AG08396 (cell line): ENCODE measurements at regions not wholly inside any gene's neighbourhood (a gene's known extent, or its start where the extent isn't known, plus 50 kb on each side); places are given as distances from the start of the nearest gene placed in this dataset.

Experiments used
- DNase-seq: peaks from one replicate; pipeline ENCODE4 v3.0.0; 2012; ENCODE audit warnings: low spot score, mixed read lengths

DNA sequence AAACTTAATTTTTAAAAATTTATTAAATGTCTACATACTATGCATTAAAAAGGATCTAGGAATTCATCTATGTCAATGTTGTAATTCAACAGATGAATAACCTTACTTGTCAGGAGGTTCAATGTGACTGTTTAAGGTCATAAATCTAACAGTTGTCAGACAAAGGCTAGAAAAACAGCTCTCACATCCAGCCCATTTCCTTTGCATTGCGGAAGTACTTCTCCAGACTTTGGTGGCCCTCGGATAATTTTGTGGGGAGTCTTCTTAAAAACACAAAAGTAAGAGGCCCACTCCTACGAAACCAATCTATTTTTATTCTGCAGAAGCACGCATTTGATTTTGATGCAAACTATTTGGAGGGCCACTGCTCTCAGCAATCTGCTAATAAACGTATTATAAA lies 122.6 kb upstream of the CHRM3 start:
- no peak for DNase-seq

DNA sequence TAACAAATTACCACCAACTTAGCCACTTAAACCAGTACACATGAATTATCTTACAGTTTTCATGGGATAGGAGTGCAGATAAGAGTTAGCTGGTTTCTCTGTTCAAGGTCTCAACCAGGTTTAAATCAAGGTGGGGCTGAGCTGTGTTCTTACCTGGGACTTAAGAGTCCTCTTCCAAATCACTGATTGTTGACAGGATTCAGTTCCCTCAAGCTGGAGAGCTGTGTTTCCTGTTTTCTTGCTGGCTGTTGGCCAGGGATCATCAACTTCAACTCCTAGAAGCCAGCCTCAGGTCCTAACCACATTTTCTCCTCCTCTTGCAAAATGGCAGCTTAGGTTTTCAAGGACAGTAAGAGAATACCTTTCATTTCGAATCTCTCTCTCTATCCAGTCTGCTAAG lies 123.8 kb upstream of the CHRM3 start:
- DNase-seq, result no peak

DNA sequence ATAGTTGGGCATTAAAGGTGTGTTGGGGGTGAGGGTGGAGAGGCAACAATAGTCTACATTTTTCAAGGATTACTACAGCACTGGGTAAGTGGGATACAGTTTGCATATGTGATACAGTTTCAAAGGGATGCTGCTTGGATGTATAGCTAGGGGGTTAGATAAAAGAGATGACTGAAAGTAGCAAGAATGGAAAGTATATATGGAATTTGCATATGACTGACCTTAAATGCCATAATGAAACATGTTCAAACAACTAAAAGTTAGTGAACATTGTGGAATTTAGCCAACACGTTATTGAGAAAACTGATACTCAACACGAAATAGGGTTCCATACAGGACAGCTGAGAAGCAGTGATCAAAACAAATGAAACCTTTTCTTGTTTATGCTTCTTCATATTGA lies 124.8 kb upstream of the CHRM3 start:
- no peak for DNase-seq

DNA sequence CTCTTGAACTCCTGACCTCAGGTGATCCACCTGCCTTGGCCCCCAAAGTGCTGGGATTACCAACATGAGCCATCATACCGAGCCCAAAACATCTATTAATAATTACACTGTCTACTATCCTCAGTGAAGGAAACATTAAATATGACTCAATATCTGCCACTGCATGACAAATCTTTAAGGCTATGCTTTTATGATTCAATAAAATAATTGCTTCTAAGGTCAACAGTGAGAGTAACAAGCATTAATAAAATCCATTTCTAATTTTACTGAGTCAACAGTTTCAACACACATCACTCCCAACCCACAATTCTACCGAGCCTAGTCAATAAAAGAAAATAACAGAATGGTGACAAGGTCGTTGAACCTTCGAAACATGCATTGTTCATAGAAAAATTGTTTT lies 125.5 kb upstream of the CHRM3 start:
- no peak for DNase-seq

DNA sequence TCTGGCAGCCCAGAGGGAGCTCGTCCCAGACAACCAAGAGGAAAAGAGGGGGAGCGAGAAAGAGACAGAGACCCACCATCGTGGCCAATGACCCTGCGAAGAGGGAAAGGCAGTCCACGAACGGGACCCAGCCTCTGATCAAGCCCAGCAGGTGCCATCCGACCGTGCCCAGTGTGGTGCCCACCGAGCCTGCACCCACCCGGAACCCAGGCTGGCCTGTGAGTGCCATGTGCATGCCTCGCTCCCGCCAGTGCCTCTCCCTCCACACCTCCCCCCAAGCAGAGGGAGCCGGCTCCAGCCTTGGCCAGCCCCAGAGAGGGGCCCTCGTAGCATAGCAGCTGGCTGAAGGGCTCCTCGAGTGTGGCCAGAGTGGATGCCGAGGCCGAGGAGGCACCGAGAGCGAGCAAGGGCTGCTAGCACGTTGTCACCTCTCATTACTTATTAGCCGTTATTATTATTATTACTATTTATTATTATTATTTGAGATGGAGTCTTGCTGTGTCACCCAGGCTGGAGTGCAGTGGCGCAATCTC lies 130.7 kb upstream of the CHRM3 start:
- no peak for DNase-seq

DNA sequence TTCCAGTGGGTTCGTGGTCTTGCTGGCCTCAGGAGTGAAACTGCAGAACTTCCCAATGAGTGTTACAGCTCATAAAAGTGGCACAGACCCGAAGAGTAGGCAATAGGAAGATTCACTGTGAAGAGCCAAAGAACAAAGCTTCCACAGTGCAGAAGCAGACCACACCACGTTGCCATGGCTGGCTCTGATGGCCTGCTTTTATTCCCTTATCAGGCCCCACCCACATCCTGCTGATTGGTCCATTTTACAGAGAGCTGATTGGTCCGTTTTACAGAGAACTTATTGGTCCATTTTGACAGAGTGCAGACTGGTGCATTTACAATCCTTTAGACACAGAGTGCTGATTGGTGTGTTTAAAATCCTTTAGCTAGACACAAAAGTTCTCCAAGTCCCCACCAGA lies 131.4 kb upstream of the CHRM3 start:
- DNase-seq, result no peak

DNA sequence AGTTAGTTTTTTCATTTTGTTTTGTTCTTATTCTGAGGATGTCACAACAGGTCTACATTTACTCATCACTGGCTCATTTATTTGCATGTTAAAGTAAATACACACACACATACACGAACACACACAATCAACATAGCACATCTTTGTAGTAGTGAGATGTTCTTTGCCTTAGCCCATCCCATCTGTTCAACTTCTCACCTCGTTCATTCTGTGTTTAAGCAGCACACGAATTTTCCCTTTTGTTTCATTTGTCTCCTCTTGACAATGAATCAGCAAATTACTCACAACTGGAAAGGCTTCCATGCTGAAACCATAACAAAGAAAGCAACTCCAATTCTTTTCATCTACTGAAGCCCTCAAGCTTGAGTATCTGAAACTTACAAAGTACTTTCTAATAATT lies 133.3 kb upstream of the CHRM3 start:
- no peak for DNase-seq

DNA sequence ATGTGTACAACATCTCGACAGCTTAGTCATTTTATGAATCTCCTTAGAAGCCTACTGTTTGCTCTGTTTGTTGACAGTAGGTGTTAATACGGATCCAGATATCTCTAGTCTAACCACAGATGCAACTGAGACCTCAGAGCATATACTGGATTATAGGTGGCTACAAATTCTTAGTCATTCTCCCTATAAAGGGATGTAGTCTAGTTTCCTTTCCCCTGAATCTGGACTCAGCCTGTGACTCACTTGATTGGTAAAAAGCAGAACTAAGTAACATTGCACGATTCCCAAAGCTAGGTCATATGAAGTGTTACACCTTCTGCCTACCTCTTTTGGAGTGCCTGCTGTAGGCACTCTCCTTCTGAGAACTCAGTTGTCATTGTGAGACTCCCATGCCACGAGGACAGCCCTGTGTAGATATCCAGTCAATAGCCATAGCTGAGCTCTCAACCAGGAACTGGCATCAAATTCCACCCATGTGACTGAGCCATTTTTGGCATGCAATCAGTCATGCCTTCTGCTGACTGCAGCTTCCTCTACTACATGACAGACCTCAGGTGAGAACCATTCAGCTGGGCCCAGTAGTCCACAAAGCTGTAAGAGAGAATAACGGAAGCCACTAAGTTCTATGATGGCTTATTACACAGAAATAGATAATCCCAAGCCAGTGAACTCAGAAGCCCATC lies 135.9 kb upstream of the CHRM3 start:
- no peak for DNase-seq

DNA sequence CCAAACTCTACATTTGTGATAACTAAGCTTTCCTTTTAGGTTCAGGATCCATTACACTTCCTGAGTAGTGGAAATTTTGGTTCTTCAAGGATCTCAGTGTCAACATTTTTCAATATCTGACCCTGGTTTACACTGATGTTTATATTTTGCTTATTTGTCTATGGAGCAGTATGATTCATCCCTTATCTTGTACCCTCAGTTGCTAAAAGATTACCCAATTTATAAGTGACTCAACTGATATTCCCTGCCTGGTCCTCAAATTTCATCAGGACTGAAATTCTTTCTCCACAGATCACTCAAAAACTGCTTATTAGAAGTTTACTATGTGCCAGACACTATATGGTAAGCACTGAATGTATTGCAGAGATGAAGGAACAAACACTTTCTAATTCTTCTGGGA lies 139.1 kb upstream of the CHRM3 start:
- no peak for DNase-seq

DNA sequence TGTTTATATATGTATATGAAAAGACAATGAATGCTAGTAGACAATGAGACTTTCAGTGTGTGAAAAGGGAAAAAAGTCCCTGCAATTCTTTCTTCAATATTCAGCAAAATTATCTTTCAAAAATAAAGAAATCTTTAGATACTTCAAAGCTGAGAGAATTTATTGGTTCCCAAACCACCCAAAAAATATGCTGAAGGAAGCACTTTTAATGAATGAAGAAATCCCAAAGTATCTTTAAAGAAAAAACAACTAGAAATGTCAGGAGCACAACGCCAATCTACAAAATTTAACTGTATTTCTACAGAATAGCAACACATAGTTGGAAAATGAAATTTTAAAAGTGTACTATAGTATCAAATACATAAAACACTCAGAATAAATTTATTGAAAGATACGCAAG lies 142.3 kb upstream of the CHRM3 start:
- no peak for DNase-seq

DNA sequence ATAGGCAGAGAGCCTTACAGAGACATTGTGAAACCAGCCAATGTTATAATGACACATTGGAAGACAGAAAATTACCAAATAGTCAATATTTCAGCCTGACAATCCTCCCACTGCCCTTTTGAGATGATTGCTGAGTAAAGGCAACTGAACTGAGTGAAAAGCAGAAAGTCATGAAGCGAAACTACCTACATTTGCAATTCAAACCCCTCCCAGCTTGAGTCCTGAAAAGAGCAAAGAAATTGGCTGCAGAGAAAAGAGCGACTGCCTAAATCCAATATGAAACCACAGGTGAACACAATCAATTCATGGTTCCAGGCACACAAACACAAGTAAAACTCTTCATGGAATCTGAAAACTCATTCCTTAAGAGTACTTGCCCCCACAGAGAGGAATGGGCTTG lies 143.4 kb upstream of the CHRM3 start:
- no peak for DNase-seq

DNA sequence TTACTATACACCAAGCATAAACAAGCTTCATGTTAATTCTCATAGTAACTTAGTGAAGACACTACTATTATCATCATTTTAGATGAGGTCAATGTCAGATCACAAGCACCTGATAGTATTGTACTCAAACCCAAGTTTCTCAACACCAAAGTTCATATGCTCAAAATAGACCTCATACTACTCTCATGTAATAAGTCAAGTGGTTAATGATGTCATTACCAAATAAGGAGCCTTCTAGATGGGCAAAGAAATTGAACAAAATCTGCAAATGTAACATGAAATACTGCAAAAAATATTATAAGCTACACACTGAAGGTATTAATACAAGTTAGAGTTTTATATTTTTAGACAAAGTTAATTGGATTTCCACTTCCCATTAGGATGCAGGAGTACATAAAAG lies 144.0 kb upstream of the CHRM3 start:
- no peak for DNase-seq

DNA sequence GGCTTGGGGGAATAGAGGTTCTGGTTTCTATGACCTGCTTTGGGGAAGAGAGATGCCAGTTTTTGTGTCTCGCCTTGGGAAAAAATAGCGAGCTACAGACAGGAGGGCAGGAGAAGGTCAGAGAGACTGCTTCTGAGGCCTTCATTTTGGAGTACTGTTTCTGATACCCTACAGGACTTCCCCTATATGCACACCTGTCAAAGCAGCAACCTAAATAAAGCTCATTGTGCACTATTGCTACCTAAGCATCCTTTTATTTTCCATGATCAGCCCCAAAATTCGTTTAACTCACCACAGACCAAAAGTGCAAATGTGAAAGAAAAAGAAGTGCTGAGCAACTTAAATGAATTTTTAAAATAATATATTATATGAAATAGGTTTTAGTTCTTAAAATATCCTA lies 145.6 kb upstream of the CHRM3 start:
- DNase-seq, result no peak

DNA sequence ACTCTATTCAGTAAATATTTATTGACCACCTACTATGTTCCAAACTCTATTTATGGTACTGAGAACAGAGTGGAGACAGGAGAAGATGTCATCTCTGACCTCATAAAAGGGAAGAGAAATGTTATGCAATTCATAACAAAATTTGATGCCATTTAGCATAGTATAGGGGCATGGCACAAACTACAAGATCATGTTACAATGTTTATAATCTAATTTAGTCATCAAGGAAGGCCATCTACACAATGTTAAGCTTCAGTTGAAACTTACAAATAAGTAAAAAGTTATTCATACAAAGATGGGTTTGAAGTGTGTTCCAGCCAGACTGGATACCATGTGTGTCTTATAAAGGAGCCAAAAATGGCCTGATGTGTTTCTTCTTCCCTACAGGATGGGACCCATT lies 146.8 kb upstream of the CHRM3 start:
- DNase-seq, result no peak

DNA sequence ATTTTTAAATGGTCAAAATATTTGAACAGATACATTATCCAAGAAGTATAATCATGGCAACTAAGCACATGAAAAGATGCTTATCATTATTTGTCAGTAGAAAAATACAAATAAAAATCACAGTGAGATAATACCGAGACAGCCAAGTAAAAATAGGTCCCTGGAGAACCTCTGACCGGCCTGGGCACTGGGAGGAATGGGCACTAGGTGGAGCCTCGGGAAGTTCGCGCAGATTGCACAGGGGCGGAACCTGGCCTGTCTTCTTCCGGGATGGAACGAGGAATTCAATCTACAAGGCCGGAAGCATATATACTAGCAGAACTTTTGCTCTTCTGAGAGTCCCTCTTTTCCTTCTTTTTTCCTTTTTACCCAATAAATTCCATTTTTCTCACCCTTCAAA lies 148.5 kb upstream of the CHRM3 start:
- no peak for DNase-seq

DNA sequence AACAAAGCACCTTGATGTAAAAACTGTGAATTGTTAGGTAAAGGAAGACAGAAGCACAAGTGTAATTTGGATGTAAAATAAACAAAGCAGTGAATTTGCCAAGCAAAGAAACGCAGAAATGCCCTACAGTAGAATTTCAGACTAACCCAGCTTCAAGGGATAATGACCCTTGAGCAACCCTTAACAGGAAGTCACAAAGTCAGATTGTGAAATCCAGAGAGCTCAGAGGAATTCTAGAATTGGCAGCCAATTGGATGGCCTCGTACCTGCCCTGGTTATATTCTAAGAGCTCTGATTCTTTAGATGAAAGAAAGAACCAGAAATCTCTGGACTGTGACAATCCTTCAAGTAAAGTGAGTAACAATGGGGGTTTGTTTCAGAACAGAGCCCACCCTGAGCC lies 152.7 kb upstream of the CHRM3 start:
- DNase-seq, result no peak

DNA sequence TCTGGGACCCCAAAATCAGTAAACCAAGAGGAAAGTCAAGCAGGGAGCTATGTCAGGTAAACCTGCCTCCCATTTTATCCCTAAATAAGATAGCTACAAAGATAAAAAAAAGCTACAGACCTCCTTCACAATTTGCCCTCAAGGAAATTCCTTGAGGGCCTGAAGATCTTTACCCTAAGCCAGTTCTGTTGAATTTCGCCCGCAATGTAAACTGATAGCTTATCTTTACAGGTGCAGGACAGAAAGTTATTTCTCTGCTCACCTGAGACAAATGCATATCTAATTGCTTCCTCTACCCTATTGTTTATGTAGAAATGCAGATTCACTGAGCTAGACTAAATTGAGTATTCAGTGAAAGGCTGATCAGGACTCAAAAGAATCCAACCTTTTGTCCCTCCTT lies 153.4 kb upstream of the CHRM3 start:
- no peak for DNase-seq

DNA sequence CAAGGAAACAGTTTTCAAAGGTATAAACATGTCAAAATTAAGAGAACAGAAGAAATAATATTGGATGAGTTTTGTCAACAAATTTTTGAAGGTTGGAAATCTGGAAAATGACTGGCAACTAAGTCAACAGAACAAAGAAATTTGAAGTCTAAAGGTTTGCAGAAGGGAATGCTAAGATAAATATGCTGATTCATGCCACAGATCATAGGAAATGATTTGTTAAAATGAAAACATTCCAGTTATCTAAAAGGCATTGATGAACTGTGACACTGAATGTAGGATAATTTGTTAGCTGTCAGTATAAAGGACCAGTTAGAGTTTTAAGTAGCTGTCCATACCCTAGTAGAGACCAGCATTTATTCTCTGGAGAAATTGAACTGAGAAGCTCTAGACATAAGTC lies 157.9 kb upstream of the CHRM3 start:
- DNase-seq, result no peak

DNA sequence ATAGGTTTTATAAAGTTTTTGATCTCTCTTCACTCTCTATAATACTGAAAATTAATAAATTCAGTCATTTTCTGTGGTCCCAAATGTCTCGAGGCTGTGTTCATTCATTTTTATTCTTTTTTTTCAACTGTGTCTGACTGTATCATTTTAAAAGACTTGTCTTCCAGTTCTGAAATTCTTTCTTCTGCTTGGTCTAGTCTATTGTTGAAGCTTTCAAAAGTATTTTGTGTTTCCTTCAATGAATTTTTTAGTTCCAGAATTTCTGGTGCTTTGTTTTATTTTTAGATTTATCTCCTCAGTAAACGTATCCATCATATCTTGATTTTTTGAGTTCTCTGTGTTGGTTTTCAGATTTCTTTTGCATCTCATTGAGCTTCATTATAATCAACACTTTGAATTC lies 161.0 kb upstream of the CHRM3 start:
- no peak for DNase-seq

DNA sequence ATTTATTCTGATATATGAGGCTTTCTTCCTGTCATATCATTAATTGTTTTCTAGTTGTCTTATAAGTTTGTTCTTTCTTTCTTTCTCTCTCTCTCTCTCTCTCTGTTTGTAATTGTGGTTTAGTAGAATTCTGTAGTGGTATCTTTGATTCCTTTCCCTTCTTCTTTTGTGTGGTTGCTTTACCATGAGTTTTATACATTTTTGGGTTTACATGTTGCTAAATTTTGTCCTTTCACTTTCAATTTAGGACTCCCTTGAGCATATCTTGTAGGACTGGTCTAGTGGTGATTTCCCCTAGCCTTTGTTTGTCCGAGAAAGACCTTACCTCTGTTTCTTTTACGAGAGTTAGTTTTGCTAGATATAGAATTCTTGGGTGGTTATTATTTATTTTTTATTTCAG lies 162.3 kb upstream of the CHRM3 start:
- DNase-seq, result no peak

DNA sequence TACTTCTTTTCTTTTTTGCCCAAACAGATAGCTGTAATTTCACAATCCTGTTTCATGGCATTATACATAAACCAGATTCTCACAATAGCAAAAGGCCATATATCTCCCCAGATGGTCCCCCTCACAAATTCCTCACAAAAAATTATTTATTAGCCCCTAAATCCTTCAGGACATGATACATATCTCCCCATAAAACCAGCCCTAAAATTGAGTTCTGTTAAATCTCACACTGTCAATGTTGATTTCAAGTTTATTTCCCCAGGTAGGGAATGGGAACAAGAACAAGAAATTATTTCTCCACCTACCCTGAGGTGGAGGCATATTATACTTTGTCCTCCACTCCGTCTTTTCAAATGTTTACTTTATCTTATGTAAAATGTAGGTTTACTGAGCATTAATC lies 163.4 kb upstream of the CHRM3 start:
- DNase-seq, result no peak

DNA sequence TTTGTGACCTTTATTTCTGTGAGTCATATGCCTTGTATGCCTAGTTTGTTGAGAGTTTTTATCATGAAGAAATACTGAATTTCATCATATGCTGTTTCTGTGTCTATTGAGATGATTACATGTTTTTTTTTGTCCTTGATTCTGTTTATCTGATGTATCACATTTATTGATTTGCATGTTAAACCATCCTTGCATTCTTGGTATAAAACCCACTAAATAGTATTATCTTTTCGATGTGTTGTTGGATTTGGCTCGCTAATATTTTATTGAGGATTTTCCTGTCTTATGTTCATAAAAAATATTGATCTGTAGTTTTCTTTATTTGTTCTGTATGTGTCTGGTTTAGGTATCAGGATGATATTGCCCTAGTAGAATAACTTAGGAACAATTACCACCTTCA lies 164.7 kb upstream of the CHRM3 start:
- no peak for DNase-seq

DNA sequence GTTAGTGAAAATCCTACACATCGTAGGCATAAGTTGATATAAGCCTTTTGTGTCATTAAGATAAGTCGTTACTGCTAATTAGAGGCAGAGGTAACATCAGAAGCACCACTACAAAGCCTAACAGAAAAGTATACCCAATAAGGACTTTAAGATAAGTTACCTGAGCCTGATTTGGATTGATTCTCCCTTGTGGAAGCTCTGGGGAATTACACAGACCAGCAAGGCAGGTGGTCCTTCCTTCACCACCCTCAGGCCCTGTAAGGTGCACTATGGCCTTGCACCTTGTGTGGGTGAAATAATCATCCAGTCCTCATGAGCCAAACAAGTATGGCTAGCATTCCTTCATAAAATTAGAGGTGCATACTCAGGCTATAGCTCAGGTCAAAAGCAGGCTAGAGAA lies 166.7 kb upstream of the CHRM3 start:
- DNase-seq, result no peak

DNA sequence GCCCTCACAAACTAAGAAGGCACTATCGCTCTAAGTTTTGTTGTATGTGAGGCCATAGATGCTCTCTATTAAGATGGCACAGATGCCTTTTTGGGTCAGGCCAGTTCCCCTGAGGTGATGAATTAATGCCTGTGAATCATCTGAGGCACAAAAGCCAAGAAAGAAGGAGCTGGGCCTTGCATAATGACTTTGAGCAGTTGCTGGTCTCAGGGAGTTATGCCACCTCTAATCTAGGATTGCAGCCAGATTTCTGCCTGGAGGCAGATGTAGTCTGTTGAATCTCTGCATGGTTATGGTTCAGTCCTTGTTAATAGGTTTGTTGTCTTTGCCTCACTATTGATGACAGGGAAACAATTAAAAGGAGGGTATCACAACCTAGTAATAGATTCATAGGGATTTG lies 168.1 kb upstream of the CHRM3 start:
- no peak for DNase-seq

DNA sequence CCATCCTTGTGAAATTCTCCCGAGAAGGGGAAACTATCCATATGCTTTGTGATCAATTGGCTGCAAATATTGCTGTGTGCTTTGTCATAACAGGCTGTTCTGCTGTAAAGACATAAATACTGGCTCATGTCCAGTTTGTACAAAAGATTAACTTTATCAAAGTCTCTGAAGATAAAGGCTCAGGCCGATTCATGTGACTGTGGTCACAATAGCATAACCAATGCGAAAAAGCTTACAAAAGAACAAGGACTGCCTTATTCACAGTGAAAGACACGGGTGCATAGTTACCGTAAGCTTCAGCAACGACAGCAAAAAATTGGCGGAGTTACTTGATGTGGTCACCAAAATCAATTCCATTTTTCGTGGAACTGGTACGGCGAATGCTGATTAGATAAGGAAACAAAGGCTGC lies 173.6 kb upstream of the CHRM3 start:
- DNase-seq, result no peak
